Right lung (tissue), 2 donors: ENCODE measurements at regions not wholly inside any gene's neighbourhood (a gene's known extent, or its start where the extent isn't known, plus 50 kb on each side); places are given as distances from the start of the nearest gene placed in this dataset.
"Not testable (repeated sequence)": the region's sequence is repeated elsewhere in the genome, so short reads cannot be mapped to it uniquely, and the experiment has no call there.

Experiments
- DNase-seq, 2 donors: peaks; one replicate each; pipeline ENCODE4 v3.0.0-alpha.2; 2013

- no peak for DNase-seq
Measured at GRCh38 chr1:148357037-148357436, 126.1 kb downstream of the PPIAL4G start.

- DNase-seq, result no peak
Measured at GRCh38 chr1:148355976-148356375, 127.1 kb downstream of the PPIAL4G start.

- no peak for DNase-seq
Measured at GRCh38 chr1:148354913-148355308, 128.2 kb downstream of the PPIAL4G start.

- no peak for DNase-seq
Measured at GRCh38 chr1:148354284-148354912, 128.7 kb downstream of the PPIAL4G start.

GRCh38 chr1:148353461-148354283 lies 129.4 kb downstream of the PPIAL4G start:
- no peak for DNase-seq

GRCh38 chr1:148352470-148353053 lies 130.5 kb downstream of the PPIAL4G start:
- no peak for DNase-seq

GRCh38 chr1:148347781-148348180 lies 135.3 kb downstream of the PPIAL4G start:
- no peak for DNase-seq

- DNase-seq, result not testable (repeated sequence)
Measured at GRCh38 chr1:148345659-148346151, 137.4 kb downstream of the PPIAL4G start.

- DNase-seq, result not testable (repeated sequence)
Measured at GRCh38 chr1:148344651-148345050, 138.5 kb downstream of the PPIAL4G start.

GRCh38 chr1:148341729-148342128 lies 141.4 kb downstream of the PPIAL4G start:
- DNase-seq, result not testable (repeated sequence)

- DNase-seq, result not testable (repeated sequence)
Measured at GRCh38 chr1:148336121-148336918, 146.8 kb downstream of the PPIAL4G start.

- peak; percentile 82 to 83 for DNase-seq
Measured at GRCh38 chr1:148334339-148335130, 148.6 kb downstream of the PPIAL4G start.

- no peak for DNase-seq
Measured at GRCh38 chr1:148333875-148334338, 149.2 kb downstream of the PPIAL4G start.

- DNase-seq, result no peak
Measured at GRCh38 chr1:148328884-148329283, 154.2 kb downstream of the PPIAL4G start.

GRCh38 chr1:148325031-148325430 lies 158.1 kb downstream of the PPIAL4G start:
- not testable (repeated sequence) for DNase-seq

- DNase-seq, result not testable (repeated sequence)
Measured at GRCh38 chr1:148324465-148324864, 158.6 kb downstream of the PPIAL4G start.

- DNase-seq, result not testable (repeated sequence)
Measured at GRCh38 chr1:148320079-148320478, 163.0 kb downstream of the PPIAL4G start.

- DNase-seq, result no peak
Measured at GRCh38 chr1:148318904-148319242, 164.2 kb downstream of the PPIAL4G start.

- DNase-seq, result peak in 1 of 2 donors; percentile 17
Measured at GRCh38 chr1:148318123-148318903, 164.8 kb downstream of the PPIAL4G start.
